Stimulated activated naive B cell treated with anti-CD40 and anti-IgM and Interleukin-4, amounts not matched to agents 10 μg/mL and 1 μg/mL and 100 μg/mL, for 72 hours (primary cell): ENCODE measurements at regions not wholly inside any gene's neighbourhood (a gene's known extent, or its start where the extent isn't known, plus 50 kb on each side); places are given as distances from the start of the nearest gene placed in this dataset.

Experiments used
- ATAC-seq, 2 donors: fragments of 150-1000 bp; cut with Tn5 transposase; replicated peaks; 2 replicates each; pipeline ENCODE4 v1.10.0; 2021; ENCODE audit warnings: moderate library complexity in 1 of 2
- DNase-seq: peaks from one replicate; pipeline ENCODE4 v3.0.0; 2021
- H3K27ac Mint-ChIP-seq: one replicate; pipeline ENCODE4 v1.8.0; 2022; ENCODE audit warnings: mild to moderate bottlenecking, mixed read lengths
- H3K27me3 Mint-ChIP-seq, 2 donors: one replicate each; pipeline ENCODE4 v1.8.0; 2022; ENCODE audit warnings: mixed read lengths in 2 of 2
- H3K36me3 Mint-ChIP-seq, 2 donors: one replicate each; pipeline ENCODE4 v1.8.0; 2022; ENCODE audit warnings: mixed read lengths in 2 of 2, mild to moderate bottlenecking in 1 of 2
- H3K4me1 Mint-ChIP-seq, 2 donors: one replicate each; pipeline ENCODE4 v1.8.0; 2022; ENCODE audit warnings: mixed read lengths in 2 of 2, mild to moderate bottlenecking in 1 of 2
- H3K4me3 Mint-ChIP-seq, 2 donors: one replicate each; pipeline ENCODE4 v1.8.0; 2022; ENCODE audit warnings: mild to moderate bottlenecking in 2 of 2, mixed read lengths in 2 of 2, moderate library complexity in 1 of 2
- H3K9me3 Mint-ChIP-seq, 2 donors: one replicate each; pipeline ENCODE4 v1.8.0; 2022; ENCODE audit warnings: mixed read lengths in 2 of 2, mild to moderate bottlenecking in 1 of 2

DNA sequence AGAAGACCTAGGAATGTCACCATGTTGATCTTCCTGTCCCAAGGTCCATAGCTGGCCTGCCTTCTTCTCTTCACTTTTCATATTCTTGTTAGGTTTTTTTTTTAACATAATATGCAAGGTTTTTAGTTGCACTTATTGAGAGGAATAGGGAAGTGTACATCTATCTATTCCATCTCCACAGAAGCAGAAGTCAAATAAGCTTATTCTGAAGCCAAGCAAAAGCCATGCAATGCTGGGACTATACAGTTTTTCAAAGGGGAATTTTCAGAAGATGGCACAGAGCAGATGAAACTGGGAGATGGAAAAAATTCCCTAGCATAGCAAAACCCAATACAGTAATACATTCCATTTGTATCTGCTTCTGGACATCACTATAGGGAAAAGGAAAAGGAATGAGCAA is 447.6 kb downstream of the GADD45G start:
- no peaks in the 10 kb centered on the region for H3K4me1 Mint-ChIP-seq
- peaks cover 16 to 24% of the 10 kb centered on the region in 2 donors for H3K27me3 Mint-ChIP-seq
- DNase-seq (no peak), ATAC-seq (no peak)
- peaks cover 6 to 7% of the 10 kb centered on the region in 2 donors for H3K36me3 Mint-ChIP-seq
- no peak overlapping the region for H3K27ac Mint-ChIP-seq
- no peak overlapping the region for H3K4me3 Mint-ChIP-seq
- peaks cover 13 to 16% of the 10 kb centered on the region in 2 donors for H3K9me3 Mint-ChIP-seq

DNA sequence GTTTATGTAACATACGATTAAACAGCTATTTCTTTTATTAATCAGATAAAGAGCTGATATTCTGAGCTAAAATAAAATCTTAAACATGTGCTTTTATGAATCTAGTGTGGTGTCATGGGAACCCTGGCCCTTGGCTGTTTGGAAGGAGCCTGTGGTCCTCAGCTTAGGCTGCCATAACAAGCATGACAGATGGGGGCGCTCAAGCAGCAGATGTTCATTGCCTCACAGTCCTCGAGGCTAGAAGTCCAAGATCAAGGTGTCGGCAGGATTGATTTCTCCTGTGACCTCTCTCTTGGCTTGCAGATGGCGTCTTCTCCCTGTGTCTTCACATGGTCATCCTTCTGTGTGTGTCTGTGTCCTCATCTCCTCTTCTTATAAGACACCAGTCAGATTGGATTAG is 448.2 kb downstream of the GADD45G start:
- Mint-ChIP-seq H3K4me3 (no peak overlapping the region), H3K27me3 (peaks cover 16 to 24% of the 10 kb centered on the region in 2 donors), H3K4me1 (no peaks in the 10 kb centered on the region), H3K36me3 (peaks cover 6 to 7% of the 10 kb centered on the region in 2 donors), H3K27ac (no peak overlapping the region), H3K9me3 (peaks cover 13 to 16% of the 10 kb centered on the region in 2 donors)
- DNase-seq (no peak), ATAC-seq (no peak)

DNA sequence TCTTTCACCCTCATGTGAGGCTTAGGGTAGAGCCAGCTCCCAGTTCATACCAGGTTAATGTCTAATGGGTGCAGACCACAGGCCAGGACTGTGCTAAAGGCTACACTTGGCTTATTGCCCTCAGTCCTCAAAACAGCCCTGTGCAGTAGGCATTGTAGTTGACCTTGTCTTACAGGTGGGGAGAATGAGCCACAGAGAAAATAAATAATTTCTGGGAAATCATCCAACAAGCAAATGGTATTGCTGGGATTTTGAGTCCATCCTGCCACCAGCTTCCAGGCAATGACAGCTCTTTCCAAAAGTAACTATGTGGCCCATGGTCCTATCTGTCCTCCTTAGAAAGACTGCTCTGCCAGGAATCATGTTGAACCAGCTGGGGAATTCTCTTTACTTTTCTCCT is 450.0 kb downstream of the GADD45G start:
- H3K36me3 Mint-ChIP-seq, result peaks cover 6 to 7% of the 10 kb centered on the region in 2 donors
- DNase-seq, result no peak
- no peaks in the 10 kb centered on the region for H3K4me1 Mint-ChIP-seq
- no peak overlapping the region for H3K4me3 Mint-ChIP-seq
- ATAC-seq, result no peak
- peaks cover 9 to 14% of the 10 kb centered on the region in 2 donors for H3K9me3 Mint-ChIP-seq
- H3K27me3 Mint-ChIP-seq, result peaks cover 16 to 28% of the 10 kb centered on the region in 2 donors
- no peak overlapping the region for H3K27ac Mint-ChIP-seq

DNA sequence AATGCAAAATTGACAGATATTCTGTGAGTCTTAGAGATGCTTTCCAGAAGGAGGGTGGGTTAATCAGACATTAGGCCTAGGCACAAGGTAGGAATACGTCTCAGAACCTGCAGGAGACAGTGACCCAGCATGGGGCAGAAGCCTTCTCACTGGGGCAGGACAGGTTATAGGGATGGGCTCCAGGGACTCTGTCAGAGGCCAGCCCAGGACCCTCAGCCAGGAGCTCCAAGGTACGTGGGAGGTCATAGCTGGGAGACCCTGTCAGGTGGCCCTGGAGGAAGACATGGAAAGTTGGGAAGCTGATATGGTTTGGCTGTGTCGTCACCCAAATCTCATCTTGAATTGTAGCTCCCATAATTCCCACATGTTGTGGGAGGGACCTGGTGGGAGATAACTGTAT is 450.4 kb downstream of the GADD45G start:
- DNase-seq, result no peak

DNA sequence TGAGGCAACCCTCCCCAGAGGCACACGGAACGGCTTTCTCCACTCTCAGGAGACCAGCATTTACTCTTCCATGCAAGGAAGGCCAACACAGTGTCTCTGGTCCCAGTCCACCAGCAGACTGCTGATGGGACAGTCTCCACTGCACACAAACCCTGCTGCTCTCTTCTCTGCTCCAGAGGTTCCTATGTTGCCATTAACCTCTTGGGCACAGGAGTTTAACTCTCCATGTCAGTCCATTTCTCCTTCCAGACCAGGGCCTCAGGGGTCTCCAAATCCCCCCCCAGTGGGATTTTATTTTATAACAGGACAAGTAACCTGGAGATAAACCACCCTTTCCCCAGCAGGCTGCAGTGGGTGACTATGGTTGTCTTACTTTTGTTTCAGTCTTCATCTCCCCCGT is 452.5 kb downstream of the GADD45G start:
- Mint-ChIP-seq H3K27ac (no peak overlapping the region), H3K36me3 (peaks cover 6 to 7% of the 10 kb centered on the region in 2 donors), H3K27me3 (peaks cover 10 to 28% of the 10 kb centered on the region in 2 donors), H3K4me3 (no peak overlapping the region), H3K9me3 (peaks cover 9 to 14% of the 10 kb centered on the region in 2 donors), H3K4me1 (no peaks in the 10 kb centered on the region)
- DNase-seq (no peak), ATAC-seq (no peak)

More for the DNA sequence above, 450.4 kb downstream of the GADD45G start:
- H3K4me1 Mint-ChIP-seq, result no peaks in the 10 kb centered on the region
- no peak overlapping the region for H3K27ac Mint-ChIP-seq
- H3K4me3 Mint-ChIP-seq, result no peak overlapping the region
- H3K9me3 Mint-ChIP-seq, result peaks cover 9 to 14% of the 10 kb centered on the region in 2 donors
- H3K36me3 Mint-ChIP-seq, result peaks cover 6 to 7% of the 10 kb centered on the region in 2 donors
- peaks cover 16 to 28% of the 10 kb centered on the region in 2 donors for H3K27me3 Mint-ChIP-seq
- ATAC-seq, result no peak

DNA sequence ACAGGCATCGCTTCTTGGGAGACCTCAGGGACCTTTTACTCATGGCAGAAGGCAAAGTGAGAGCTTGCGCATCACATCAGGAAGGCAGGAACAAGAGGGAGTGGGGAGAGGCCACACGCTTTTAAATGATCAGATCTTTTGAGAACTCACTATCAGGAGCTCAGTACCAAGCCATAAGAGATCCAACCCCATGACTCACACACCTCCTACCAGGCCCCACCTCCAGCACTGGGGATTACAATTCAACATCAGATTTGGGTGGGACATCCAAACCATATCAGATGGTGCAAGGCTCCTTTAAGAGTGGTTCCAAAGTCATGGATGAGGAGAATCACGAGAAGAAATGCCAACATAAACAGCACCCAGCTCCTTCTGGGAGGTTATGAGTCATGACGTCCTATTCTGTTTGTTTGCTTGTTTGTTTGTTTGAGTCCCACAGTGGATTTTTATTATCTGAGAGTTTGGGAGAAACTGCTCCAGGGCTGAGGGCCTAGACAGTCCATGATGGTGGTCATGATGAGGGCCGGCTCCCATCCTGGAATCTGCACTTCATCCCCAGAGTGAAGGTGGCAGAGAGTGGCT is 453.5 kb downstream of the GADD45G start:
- no peak overlapping the region for H3K4me3 Mint-ChIP-seq
- H3K27me3 Mint-ChIP-seq, result peaks cover 9 to 28% of the 10 kb centered on the region in 2 donors
- peaks cover 6 to 7% of the 10 kb centered on the region in 2 donors for H3K36me3 Mint-ChIP-seq
- DNase-seq, result no peak
- H3K27ac Mint-ChIP-seq, result no peak overlapping the region
- H3K9me3 Mint-ChIP-seq, result peaks cover 9 to 14% of the 10 kb centered on the region in 2 donors
- H3K4me1 Mint-ChIP-seq, result no peaks in the 10 kb centered on the region
- no peak for ATAC-seq

DNA sequence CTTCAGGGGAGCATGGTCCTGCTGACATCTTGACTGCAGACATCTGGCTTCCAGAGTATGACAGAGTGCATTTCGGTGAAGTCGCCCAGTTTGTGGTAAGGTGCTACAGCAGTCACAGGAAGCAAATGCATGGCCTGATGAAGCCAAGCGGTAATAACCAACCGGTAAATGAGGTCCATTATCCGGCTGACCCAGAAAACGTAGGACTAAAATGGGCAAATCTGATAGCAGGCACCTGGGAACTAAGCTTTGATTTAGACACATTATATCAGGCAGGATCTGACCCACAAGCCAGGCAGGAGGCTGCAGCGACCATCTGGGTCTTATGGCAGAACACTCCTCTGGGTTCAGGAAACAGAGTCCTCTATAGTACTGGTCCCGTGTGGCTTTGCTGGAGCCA is 454.6 kb downstream of the GADD45G start:
- Mint-ChIP-seq H3K4me3 (no peak overlapping the region), H3K27ac (no peak overlapping the region), H3K36me3 (peaks cover 6 to 7% of the 10 kb centered on the region in 2 donors), H3K4me1 (no peaks in the 10 kb centered on the region), H3K9me3 (peaks cover 9 to 14% of the 10 kb centered on the region in 2 donors), H3K27me3 (peaks cover 0 to 22% of the 10 kb centered on the region in 2 donors)
- ATAC-seq (no peak), DNase-seq (no peak)

DNA sequence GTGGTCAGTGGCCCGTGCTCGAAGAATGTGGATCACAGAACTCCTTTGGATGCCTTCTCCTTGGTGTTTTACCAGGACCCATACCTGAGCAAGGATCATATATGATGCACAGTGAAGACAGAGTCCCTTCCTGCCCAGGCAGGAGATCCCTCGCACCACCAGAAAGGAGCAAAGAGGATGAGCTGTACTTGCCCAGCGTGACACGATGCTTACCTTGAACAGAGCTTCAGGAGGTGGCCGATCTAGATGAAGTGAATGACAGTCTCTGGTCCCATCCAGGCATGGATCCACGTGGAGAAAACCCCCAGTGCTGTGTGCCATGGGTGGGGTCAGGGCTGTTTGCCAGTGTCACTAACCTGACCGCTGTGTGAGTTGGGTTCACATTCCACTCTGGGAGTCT is 455.4 kb downstream of the GADD45G start:
- H3K36me3 Mint-ChIP-seq, result peaks cover 6 to 7% of the 10 kb centered on the region in 2 donors
- H3K4me3 Mint-ChIP-seq, result no peak overlapping the region
- peaks cover 9 to 11% of the 10 kb centered on the region in 2 donors for H3K9me3 Mint-ChIP-seq
- H3K27me3 Mint-ChIP-seq, result peaks cover 0 to 13% of the 10 kb centered on the region in 2 donors
- no peak for ATAC-seq
- no peak for DNase-seq
- H3K27ac Mint-ChIP-seq, result no peak overlapping the region
- no peaks in the 10 kb centered on the region for H3K4me1 Mint-ChIP-seq

DNA sequence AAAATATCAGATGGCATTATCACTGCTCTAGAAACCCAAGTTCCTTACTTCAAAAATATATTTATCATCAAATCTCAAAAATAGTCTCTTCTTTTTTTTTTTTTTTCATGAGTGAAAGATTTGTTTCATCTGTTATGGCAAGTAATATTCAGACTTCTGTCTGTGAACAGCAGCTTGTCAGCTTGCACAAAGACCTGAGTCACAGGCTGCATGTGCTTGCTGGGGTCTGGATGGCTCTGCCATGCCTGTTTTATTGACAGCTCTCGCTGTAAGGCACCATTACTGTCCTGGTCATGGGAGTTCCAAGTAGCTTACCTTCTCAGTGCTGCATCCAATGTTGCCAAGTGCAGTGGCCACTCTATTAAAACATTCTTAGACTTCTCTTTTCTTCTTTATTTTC is 456.4 kb downstream of the GADD45G start:
- H3K4me3 Mint-ChIP-seq, result no peak overlapping the region
- peaks cover 2 to 5% of the 10 kb centered on the region in 2 donors for H3K9me3 Mint-ChIP-seq
- H3K27me3 Mint-ChIP-seq, result peaks cover 0 to 7% of the 10 kb centered on the region in 2 donors
- H3K36me3 Mint-ChIP-seq, result peaks cover 2% of the 10 kb centered on the region in 2 donors
- ATAC-seq (no peak), DNase-seq (no peak)
- H3K4me1 Mint-ChIP-seq, result no peaks in the 10 kb centered on the region
- H3K27ac Mint-ChIP-seq, result no peak overlapping the region

DNA sequence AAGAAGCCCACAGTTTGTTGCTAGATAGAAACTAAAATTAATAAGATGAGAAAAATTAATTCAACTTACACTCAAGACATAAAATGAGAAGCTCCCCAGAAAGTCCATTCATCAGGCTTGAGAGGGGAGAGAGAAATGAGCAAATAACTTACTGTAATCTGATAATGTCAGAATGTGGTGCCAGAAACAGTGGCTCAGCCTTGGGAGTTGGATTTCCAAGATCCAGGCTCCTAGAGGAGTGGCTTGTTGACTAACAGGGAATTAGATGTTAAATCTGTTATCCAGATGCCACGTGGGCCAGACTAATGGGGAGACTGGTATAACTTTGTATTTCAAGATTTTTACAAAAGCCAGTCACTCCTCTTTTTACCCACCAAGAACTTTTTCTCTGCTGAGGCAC is 458.2 kb downstream of the GADD45G start:
- Mint-ChIP-seq H3K4me1 (no peaks in the 10 kb centered on the region), H3K4me3 (no peak overlapping the region), H3K27me3 (peaks cover 4 to 5% of the 10 kb centered on the region in 2 donors), H3K27ac (no peak overlapping the region), H3K36me3 (no peaks in the 10 kb centered on the region), H3K9me3 (no peaks in the 10 kb centered on the region)
- no peak for DNase-seq
- no peak for ATAC-seq

DNA sequence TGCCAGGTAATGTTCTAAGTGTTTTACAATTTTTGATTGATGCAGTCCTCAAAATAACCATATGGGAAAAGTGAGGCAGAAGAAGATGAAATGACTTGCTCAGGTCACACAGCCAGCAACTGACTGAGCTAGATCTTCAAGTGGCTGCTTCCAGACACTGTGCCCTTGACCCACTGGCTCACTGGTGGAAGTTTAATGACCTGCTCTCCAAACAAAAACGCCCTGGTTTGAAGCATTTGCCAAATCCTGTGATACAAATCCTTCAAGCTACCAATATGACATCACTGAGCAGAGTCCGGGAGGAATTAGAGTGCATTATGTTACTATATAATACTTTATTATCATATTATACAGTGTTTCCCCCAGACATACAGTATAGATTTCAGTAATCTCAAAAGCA is 459.4 kb downstream of the GADD45G start:
- Mint-ChIP-seq H3K27ac (no peak overlapping the region), H3K4me1 (no peaks in the 10 kb centered on the region), H3K4me3 (no peak overlapping the region), H3K27me3 (peaks cover under 1 to 12% of the 10 kb centered on the region in 2 donors), H3K9me3 (no peaks in the 10 kb centered on the region), H3K36me3 (no peaks in the 10 kb centered on the region)
- ATAC-seq (no peak), DNase-seq (no peak)

DNA sequence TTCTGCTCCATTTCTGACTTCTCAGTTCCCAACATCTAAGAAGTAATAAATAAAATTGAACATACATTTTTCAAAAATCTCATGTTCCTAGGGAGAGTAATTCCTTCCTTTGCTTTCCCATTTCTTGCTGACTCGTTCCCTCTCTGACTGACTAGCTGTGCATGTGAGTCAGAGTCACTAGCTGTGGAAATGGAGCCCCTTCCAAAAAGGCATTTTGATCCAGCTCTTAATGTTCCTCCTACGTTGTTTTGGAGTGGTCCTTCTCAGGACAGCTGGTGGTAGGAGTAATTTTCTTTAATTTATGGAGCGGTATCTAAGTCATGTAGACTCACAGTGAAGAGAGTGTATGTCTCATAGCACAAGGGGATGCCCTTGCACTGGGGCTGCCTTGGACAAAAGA is 460.2 kb downstream of the GADD45G start:
- no peaks in the 10 kb centered on the region for H3K36me3 Mint-ChIP-seq
- ATAC-seq, result no peak
- DNase-seq, result no peak
- H3K27ac Mint-ChIP-seq, result no peak overlapping the region
- no peaks in the 10 kb centered on the region for H3K4me1 Mint-ChIP-seq
- no peak overlapping the region for H3K4me3 Mint-ChIP-seq
- H3K9me3 Mint-ChIP-seq, result no peaks in the 10 kb centered on the region
- H3K27me3 Mint-ChIP-seq, result peaks cover 1 to 14% of the 10 kb centered on the region in 2 donors

DNA sequence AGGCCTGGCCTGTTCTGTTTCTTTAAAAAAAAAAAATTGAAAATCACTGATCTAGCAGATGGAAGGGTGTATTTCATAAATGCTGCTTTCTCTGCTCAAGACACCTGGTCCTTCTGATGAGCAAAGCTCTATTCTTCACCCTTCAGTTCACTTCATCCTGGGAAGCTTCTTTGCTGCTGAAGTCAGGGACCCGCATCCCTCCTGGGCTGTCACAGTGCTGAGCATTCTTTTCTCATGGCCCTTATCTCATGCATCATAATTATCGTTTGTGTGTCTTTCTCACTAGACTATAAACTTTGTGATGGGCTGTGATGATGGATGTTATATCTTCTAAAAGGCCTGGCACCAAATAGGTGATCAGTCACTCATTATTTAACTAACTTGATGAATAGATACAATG is 461.0 kb downstream of the GADD45G start:
- H3K4me1 Mint-ChIP-seq, result no peaks in the 10 kb centered on the region
- ATAC-seq (no peak), DNase-seq (no peak)
- H3K36me3 Mint-ChIP-seq, result no peaks in the 10 kb centered on the region
- H3K27me3 Mint-ChIP-seq, result peaks cover 5 to 14% of the 10 kb centered on the region in 2 donors
- H3K27ac Mint-ChIP-seq, result no peak overlapping the region
- no peak overlapping the region for H3K4me3 Mint-ChIP-seq
- H3K9me3 Mint-ChIP-seq, result no peaks in the 10 kb centered on the region

DNA sequence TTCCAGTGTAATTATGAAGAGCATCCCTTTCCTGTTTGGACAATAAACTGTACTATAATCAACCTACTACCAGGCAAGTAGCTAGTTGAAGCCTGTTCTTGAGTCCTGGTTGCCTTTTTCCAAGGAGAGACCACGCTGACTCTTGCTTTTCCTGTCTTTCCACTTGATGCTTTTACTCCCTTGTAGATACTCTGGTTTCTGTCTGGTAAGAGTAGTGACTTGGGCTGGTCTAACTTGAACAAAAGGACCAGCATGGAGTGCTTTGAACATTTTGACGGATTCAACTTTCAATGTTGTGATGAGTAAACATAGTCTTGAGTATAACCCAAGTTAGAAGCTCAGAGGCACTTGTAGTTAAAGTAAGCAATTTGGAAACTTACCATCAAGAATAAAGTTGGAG is 464.3 kb downstream of the GADD45G start:
- H3K27ac Mint-ChIP-seq, result no peak overlapping the region
- peaks cover 5 to 22% of the 10 kb centered on the region in 2 donors for H3K27me3 Mint-ChIP-seq
- no peak for DNase-seq

DNA sequence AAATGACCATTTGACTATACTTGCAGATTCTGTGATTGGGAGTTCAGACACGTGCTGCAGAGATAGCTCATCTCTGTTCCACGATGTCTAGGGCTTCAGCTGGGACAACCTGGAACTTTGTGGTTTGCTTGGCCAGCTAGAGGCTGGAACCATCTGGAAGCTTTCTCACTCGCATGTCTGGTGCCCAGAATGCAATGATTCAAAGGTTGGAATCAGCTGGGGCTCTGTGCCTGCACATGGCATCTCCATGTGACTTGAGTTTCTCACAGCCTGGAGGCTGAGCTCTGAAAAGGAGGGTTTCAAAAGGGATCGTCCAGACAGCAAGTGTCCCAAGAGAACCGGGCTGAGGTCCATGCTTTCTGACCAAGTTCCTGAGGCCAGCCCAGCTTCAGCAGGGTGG is 465.2 kb downstream of the GADD45G start:
- Mint-ChIP-seq H3K4me1 (no peaks in the 10 kb centered on the region), H3K36me3 (no peaks in the 10 kb centered on the region), H3K4me3 (no peak overlapping the region), H3K9me3 (no peaks in the 10 kb centered on the region), H3K27me3 (peaks cover 5 to 27% of the 10 kb centered on the region in 2 donors), H3K27ac (no peak overlapping the region)
- DNase-seq (no peak), ATAC-seq (no peak)

More for the DNA sequence above, 464.3 kb downstream of the GADD45G start:
- no peaks in the 10 kb centered on the region for H3K36me3 Mint-ChIP-seq
- no peaks in the 10 kb centered on the region for H3K9me3 Mint-ChIP-seq
- H3K4me3 Mint-ChIP-seq, result no peak overlapping the region
- ATAC-seq, result no peak
- no peaks in the 10 kb centered on the region for H3K4me1 Mint-ChIP-seq
